SH-SY5Y (cell line): ENCODE measurements at regions not wholly inside any gene's neighbourhood (a gene's known extent, or its start where the extent isn't known, plus 50 kb on each side); places are given as distances from the start of the nearest gene placed in this dataset.

ENCODE experiments used
- GATA2 ChIP-seq: IDR thresholded peaks from 2 replicates; pipeline ENCODE4 v1.6.1; 2011; ENCODE audit warnings: mild to moderate bottlenecking, low read depth, low read length
- GATA3 ChIP-seq: IDR thresholded peaks from 2 replicates; pipeline ENCODE4 v1.6.1; 2011; ENCODE audit warnings: low read depth, mild to moderate bottlenecking, low read length, moderate library complexity

GRCh38 chr3:30513374-30514152 is 92.8 kb upstream of the TGFBR2 start:
- TF ChIP-seq GATA3 (no peak), GATA2 (no peak)

GRCh38 chr3:30516238-30516637 is 90.2 kb upstream of the TGFBR2 start:
- TF ChIP-seq GATA3 (no peak), GATA2 (no peak)

- no peak for TF ChIP-seq GATA3
- no peak for TF ChIP-seq GATA2
Measured at GRCh38 chr3:30518181-30518864, 88.1 kb upstream of the TGFBR2 start.

- TF ChIP-seq GATA3, result no peak
- TF ChIP-seq GATA2, result no peak
Measured at GRCh38 chr3:30518872-30519271, 87.5 kb upstream of the TGFBR2 start.

GRCh38 chr3:30520699-30521098 is 85.7 kb upstream of the TGFBR2 start:
- TF ChIP-seq GATA3, result no peak
- no peak for TF ChIP-seq GATA2

GRCh38 chr3:30521156-30521715 is 85.2 kb upstream of the TGFBR2 start:
- TF ChIP-seq GATA3 (no peak), GATA2 (no peak)

GRCh38 chr3:30522476-30522875 is 83.9 kb upstream of the TGFBR2 start:
- TF ChIP-seq GATA2 (no peak), GATA3 (no peak)

- TF ChIP-seq GATA3, result no peak
- TF ChIP-seq GATA2, result no peak
Measured at GRCh38 chr3:30523366-30523765, 83.0 kb upstream of the TGFBR2 start.

- TF ChIP-seq GATA2 (no peak), GATA3 (no peak)
Measured at GRCh38 chr3:30524357-30525040, 81.9 kb upstream of the TGFBR2 start.

GRCh38 chr3:30526031-30526430 is 80.4 kb upstream of the TGFBR2 start:
- TF ChIP-seq GATA2 (no peak), GATA3 (no peak)

GRCh38 chr3:30527186-30527585 is 79.2 kb upstream of the TGFBR2 start:
- TF ChIP-seq GATA2 (no peak), GATA3 (no peak)

- no peak for TF ChIP-seq GATA2
- TF ChIP-seq GATA3, result no peak
Measured at GRCh38 chr3:30527720-30528119, 78.7 kb upstream of the TGFBR2 start.

GRCh38 chr3:30530084-30530483 is 76.3 kb upstream of the TGFBR2 start:
- no peak for TF ChIP-seq GATA3
- no peak for TF ChIP-seq GATA2

GRCh38 chr3:30531017-30531570 is 75.3 kb upstream of the TGFBR2 start:
- TF ChIP-seq GATA2 (no peak), GATA3 (no peak)
